WTC11 (cell line): ENCODE measurements at regions not wholly inside any gene's neighbourhood (a gene's known extent, or its start where the extent isn't known, plus 50 kb on each side); places are given as distances from the start of the nearest gene placed in this dataset.

Experiments
- ATAC-seq: fragments of 200-7000 bp; cut with Tn5 transposase; 2 replicates; pipeline ENCODE4 v1.10.0; 2021; ENCODE audit warnings: mild to moderate bottlenecking, moderate library complexity
- CTCF ChIA-PET: fragments of 300-600 bp; sonication (Branson Sonifier 250); formaldehyde crosslinking; loops from one replicate; lab custom pipeline; 2021; ENCODE audit warnings: antibody characterized with exemption; lab: Charles Lee
- POLR2A ChIA-PET: fragments of 350-600 bp; sonication (Branson Sonifier 250); formaldehyde crosslinking; loops from one replicate; lab custom pipeline; 2021; ENCODE audit warnings: antibody characterized with exemption; lab: Charles Lee
- DNase-seq: peaks from one replicate; pipeline ENCODE4 v3.0.0; 2021; ENCODE audit warnings: low spot score
- H3K27ac Mint-ChIP-seq: 2 replicates; pipeline ENCODE4 v1.8.0; 2021; ENCODE audit warnings: mixed read lengths
- H3K27me3 Mint-ChIP-seq: 2 replicates; pipeline ENCODE4 v1.8.0; 2021; ENCODE audit warnings: low read depth, mild to moderate bottlenecking, moderate library complexity, mixed read lengths
- H3K36me3 Mint-ChIP-seq: 2 replicates; pipeline ENCODE4 v1.8.0; 2021; ENCODE audit warnings: mixed read lengths
- H3K4me1 Mint-ChIP-seq: 2 replicates; pipeline ENCODE4 v1.8.0; 2022; ENCODE audit warnings: mixed read lengths
- H3K4me3 Mint-ChIP-seq: 2 replicates; pipeline ENCODE4 v1.8.0; 2021; ENCODE audit warnings: mild to moderate bottlenecking, moderate library complexity, mixed read lengths
- H3K9me3 Mint-ChIP-seq: 2 replicates; pipeline ENCODE4 v1.8.0; 2021; ENCODE audit warnings: mixed read lengths
- CREB1 ChIP-seq: sonication (generic); formaldehyde crosslinking; IDR thresholded peaks from 2 replicates; pipeline ENCODE4 v1.8.0; 2023; ENCODE audit warnings: mild to moderate bottlenecking, missing genetic modification reagents
- FOXK1 ChIP-seq: sonication (generic); formaldehyde crosslinking; IDR thresholded peaks from 2 replicates; pipeline ENCODE4 v1.8.0; 2022; ENCODE audit warnings: mild to moderate bottlenecking, moderate library complexity, missing genetic modification reagents
- GABPB1 ChIP-seq: sonication (generic); formaldehyde crosslinking; IDR thresholded peaks from 2 replicates; pipeline ENCODE4 v1.8.1; 2023; ENCODE audit warnings: mild to moderate bottlenecking, missing genetic modification reagents
- HMGA2 ChIP-seq: fragments of 250-450 bp; sonication (Bioruptor Pico); IDR thresholded peaks from 2 replicates; pipeline ENCODE4 v1.4.0; 2021; ENCODE audit warnings: mild to moderate bottlenecking, moderate library complexity
- MXD4 ChIP-seq: fragments of 250-450 bp; sonication (Bioruptor Pico); IDR thresholded peaks from 2 replicates; pipeline ENCODE4 v1.8.0; 2021; ENCODE audit warnings: mild to moderate bottlenecking, moderate library complexity, borderline replicate concordance
- NFYB ChIP-seq: sonication (generic); formaldehyde crosslinking; conservative IDR thresholded peaks from 2 replicates; pipeline ENCODE4 v1.8.0; 2022; ENCODE audit warnings: low read depth, missing genetic modification reagents
- PRRX2 ChIP-seq: fragments of 250-450 bp; sonication (Bioruptor Pico); IDR thresholded peaks from 2 replicates; pipeline ENCODE4 v1.8.0; 2021; ENCODE audit warnings: mild to moderate bottlenecking
- RORB ChIP-seq: fragments of 250-450 bp; sonication (Bioruptor Pico); IDR thresholded peaks from 2 replicates; pipeline ENCODE4 v1.9.0; 2021; ENCODE audit warnings: mild to moderate bottlenecking
- SMAD3 ChIP-seq: sonication (generic); formaldehyde crosslinking; IDR thresholded peaks from 2 replicates; pipeline ENCODE4 v1.8.0; 2022; ENCODE audit warnings: missing genetic modification reagents, mild to moderate bottlenecking, borderline replicate concordance
- SP1 ChIP-seq: sonication (generic); formaldehyde crosslinking; conservative IDR thresholded peaks from 2 replicates; pipeline ENCODE4 v1.8.1; 2022; ENCODE audit warnings: missing genetic modification reagents
- STAT6 ChIP-seq: sonication (generic); formaldehyde crosslinking; conservative IDR thresholded peaks from 2 replicates; pipeline ENCODE4 v1.8.1; 2023; ENCODE audit warnings: mild to moderate bottlenecking, low read depth, missing genetic modification reagents, moderate library complexity
- TCF7 ChIP-seq: sonication (generic); formaldehyde crosslinking; IDR thresholded peaks from 2 replicates; pipeline ENCODE4 v1.8.0; 2022; ENCODE audit warnings: mild to moderate bottlenecking, low read depth, missing genetic modification reagents, moderate library complexity
- TP53 ChIP-seq: sonication (generic); formaldehyde crosslinking; IDR thresholded peaks from 2 replicates; pipeline ENCODE4 v1.8.1; 2023; ENCODE audit warnings: mild to moderate bottlenecking, missing genetic modification reagents
- ZBTB43 ChIP-seq: sonication (generic); formaldehyde crosslinking; IDR thresholded peaks from 2 replicates; pipeline ENCODE4 v1.8.1; 2023; ENCODE audit warnings: mild to moderate bottlenecking, missing genetic modification reagents
- ZNF263 ChIP-seq: sonication (generic); formaldehyde crosslinking; IDR thresholded peaks from 2 replicates; pipeline ENCODE4 v1.8.1; 2022; ENCODE audit warnings: low read depth, mild to moderate bottlenecking, moderate library complexity, missing genetic modification reagents
- ZNF416 ChIP-seq: fragments of 250-450 bp; sonication (Bioruptor Pico); IDR thresholded peaks from 2 replicates; pipeline ENCODE4 v1.9.0; 2021; ENCODE audit warnings: mild to moderate bottlenecking, inconsistent platforms
- ZNF423 ChIP-seq: fragments of 250-450 bp; sonication (Bioruptor Pico); IDR thresholded peaks from 2 replicates; pipeline ENCODE4 v2.1.2; 2022; ENCODE audit warnings: mild to moderate bottlenecking, moderate library complexity
- ZNF671 ChIP-seq: fragments of 250-450 bp; sonication (Bioruptor Pico); IDR thresholded peaks from 2 replicates; pipeline ENCODE4 v1.8.0; 2021; ENCODE audit warnings: mild to moderate bottlenecking
- TF ChIP-seq, protein P1 (sequence below): sonication (generic); formaldehyde crosslinking; IDR thresholded peaks from 2 replicates; pipeline ENCODE4 v1.8.0; 2023; ENCODE audit warnings: mild to moderate bottlenecking, missing genetic modification reagents
- TF ChIP-seq, protein P2 (sequence below): sonication (generic); formaldehyde crosslinking; IDR thresholded peaks from 2 replicates; pipeline ENCODE4 v1.8.0; 2023; ENCODE audit warnings: missing genetic modification reagents
- TF ChIP-seq, protein P3 (sequence below): fragments of 250-450 bp; sonication (Bioruptor Pico); IDR thresholded peaks from 2 replicates; pipeline ENCODE4 v2.1.2; 2022; ENCODE audit warnings: mild to moderate bottlenecking, moderate library complexity

DNA sequence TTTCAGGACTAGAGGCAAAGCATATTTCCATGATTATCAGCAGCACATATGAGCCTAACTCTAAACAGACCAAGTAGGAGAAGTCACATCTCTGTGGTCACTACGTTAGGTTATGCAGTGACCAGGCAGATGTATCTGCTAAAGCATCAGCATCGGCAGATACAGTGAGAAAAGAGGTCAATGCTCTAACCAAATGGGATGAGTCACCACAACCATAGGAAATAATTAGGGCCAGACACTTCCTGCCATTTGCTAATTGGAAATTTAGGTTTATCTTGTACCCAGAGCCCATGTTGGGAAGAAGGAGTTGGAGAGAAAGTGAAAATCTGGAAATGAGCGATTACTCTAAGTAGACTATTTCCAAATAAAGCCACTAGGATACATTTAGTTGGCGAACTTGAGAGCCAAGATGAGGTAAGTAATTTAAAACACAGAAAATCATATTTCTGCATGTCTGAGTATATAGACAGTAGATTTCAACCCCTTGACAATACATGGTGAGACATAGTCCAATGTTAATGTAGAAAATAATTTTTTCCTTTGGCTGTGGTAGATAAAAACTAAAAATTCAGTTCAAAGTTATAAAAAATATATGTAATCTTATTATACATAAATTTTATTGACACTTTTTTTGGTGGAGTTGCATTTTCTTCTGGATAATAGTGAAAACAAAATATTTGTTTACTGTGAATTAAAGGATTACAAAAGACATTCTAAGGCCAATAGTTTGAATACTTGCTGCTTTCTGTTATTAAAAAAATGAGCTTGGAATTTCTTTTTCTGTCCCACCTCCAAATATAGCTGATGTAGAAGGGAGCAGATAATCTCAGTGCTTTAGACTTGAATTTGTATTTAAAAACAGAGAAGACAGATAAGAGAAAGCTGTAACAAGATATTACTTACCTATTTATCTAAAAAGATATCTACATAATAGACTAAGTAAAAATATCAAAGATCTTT is 104.4 kb upstream of the CSNK1A1L start:
- ATAC-seq = no peak
- Mint-ChIP-seq H3K4me3 (no peak overlapping the region), H3K27me3 (no peaks in the 10 kb centered on the region), H3K36me3 (no peaks in the 10 kb centered on the region), H3K4me1 (peaks cover 12% of the 10 kb centered on the region), H3K9me3 (no peaks in the 10 kb centered on the region), H3K27ac (no peak overlapping the region)
- CTCF ChIA-PET = no interaction called here
- POLR2A ChIA-PET = no interaction called here
- TF ChIP-seq ZNF416 (CRISPR knock-in tag) (no peak), GABPB1 (CRISPR knock-in tag) (no peak), SMAD3 (CRISPR knock-in tag) (no peak)
- no peak for DNase-seq

DNA sequence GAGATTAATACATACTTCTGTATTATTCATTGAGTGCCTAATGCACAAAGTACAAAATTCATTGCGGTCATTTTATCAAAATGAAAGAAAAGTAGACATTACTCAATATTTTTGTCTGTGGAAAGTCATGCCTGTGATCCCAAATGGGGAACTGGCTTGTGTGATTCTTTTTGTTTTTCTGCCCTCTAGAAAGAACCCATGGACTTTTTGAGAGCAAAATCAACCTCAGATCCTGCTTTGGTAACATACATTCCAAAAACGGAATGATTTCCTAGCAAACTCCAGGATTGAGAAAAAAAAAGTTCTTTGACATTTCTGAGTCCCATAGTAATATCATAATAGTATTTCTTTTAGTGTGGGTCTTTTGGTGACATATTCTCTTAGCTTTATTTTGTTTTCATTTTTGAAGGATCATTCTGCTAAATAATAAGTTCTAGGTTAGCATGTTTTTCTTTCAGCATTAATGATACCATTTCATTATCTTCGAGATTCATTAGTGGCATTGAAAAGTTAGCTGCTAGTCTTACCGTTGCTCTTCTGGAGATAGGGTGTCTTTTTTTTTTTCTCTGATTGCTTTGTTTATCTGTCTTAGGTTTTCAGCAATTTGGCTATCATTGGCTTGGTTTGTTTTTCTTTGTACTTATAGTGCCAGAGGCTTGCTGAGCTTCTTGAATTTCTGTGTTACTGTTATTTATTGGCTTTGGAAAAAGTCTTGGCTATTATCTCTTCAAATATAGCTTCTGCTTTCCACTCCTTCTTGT is 102.4 kb upstream of the CSNK1A1L start:
- Mint-ChIP-seq H3K4me1 (peaks cover 12% of the 10 kb centered on the region), H3K27ac (no peak overlapping the region), H3K4me3 (no peak overlapping the region), H3K9me3 (no peaks in the 10 kb centered on the region), H3K36me3 (no peaks in the 10 kb centered on the region), H3K27me3 (no peaks in the 10 kb centered on the region)
- CTCF ChIA-PET = no interaction called here
- POLR2A ChIA-PET = no interaction called here
- no peak for TF ChIP-seq RORB
- no peak for TF ChIP-seq ZBTB43 (CRISPR knock-in tag)
- TF ChIP-seq, protein P1, sequence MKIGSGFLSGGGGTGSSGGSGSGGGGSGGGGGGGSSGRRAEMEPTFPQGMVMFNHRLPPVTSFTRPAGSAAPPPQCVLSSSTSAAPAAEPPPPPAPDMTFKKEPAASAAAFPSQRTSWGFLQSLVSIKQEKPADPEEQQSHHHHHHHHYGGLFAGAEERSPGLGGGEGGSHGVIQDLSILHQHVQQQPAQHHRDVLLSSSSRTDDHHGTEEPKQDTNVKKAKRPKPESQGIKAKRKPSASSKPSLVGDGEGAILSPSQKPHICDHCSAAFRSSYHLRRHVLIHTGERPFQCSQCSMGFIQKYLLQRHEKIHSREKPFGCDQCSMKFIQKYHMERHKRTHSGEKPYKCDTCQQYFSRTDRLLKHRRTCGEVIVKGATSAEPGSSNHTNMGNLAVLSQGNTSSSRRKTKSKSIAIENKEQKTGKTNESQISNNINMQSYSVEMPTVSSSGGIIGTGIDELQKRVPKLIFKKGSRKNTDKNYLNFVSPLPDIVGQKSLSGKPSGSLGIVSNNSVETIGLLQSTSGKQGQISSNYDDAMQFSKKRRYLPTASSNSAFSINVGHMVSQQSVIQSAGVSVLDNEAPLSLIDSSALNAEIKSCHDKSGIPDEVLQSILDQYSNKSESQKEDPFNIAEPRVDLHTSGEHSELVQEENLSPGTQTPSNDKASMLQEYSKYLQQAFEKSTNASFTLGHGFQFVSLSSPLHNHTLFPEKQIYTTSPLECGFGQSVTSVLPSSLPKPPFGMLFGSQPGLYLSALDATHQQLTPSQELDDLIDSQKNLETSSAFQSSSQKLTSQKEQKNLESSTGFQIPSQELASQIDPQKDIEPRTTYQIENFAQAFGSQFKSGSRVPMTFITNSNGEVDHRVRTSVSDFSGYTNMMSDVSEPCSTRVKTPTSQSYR (CRISPR knock-in tag) = no peak
- no peak for TF ChIP-seq ZNF263 (CRISPR knock-in tag)
- no peak for TF ChIP-seq ZNF416 (CRISPR knock-in tag)
- TF ChIP-seq MXD4 (CRISPR knock-in tag) = no peak
- TF ChIP-seq HMGA2 = no peak
- TF ChIP-seq ZNF671 (CRISPR knock-in tag) = no peak
- TF ChIP-seq TCF7 (CRISPR knock-in tag) = no peak
- no peak for TF ChIP-seq ZNF423 (CRISPR knock-in tag)
- no peak for TF ChIP-seq PRRX2 (CRISPR knock-in tag)
- TF ChIP-seq, protein P2, sequence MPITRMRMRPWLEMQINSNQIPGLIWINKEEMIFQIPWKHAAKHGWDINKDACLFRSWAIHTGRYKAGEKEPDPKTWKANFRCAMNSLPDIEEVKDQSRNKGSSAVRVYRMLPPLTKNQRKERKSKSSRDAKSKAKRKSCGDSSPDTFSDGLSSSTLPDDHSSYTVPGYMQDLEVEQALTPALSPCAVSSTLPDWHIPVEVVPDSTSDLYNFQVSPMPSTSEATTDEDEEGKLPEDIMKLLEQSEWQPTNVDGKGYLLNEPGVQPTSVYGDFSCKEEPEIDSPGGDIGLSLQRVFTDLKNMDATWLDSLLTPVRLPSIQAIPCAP (CRISPR knock-in tag) = no peak
- TF ChIP-seq TP53 (CRISPR knock-in tag) = no peak
- TF ChIP-seq NFYB (CRISPR knock-in tag) = no peak
- TF ChIP-seq FOXK1 (CRISPR knock-in tag) = no peak
- no peak for TF ChIP-seq CREB1 (CRISPR knock-in tag)
- TF ChIP-seq SMAD3 (CRISPR knock-in tag) = no peak
- TF ChIP-seq SP1 (CRISPR knock-in tag) = no peak
- TF ChIP-seq STAT6 = no peak
- TF ChIP-seq, protein P3, sequence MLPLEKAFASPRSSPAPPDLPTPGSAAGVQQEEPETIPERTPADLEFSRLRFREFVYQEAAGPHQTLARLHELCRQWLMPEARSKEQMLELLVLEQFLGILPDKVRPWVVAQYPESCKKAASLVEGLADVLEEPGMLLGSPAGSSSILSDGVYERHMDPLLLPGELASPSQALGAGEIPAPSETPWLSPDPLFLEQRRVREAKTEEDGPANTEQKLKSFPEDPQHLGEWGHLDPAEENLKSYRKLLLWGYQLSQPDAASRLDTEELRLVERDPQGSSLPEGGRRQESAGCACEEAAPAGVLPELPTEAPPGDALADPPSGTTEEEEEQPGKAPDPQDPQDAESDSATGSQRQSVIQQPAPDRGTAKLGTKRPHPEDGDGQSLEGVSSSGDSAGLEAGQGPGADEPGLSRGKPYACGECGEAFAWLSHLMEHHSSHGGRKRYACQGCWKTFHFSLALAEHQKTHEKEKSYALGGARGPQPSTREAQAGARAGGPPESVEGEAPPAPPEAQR (CRISPR knock-in tag) = no peak
- DNase-seq (no peak), ATAC-seq (no peak)
